BE2C (cell line): ENCODE measurements at regions not wholly inside any gene's neighbourhood (a gene's known extent, or its start where the extent isn't known, plus 50 kb on each side); places are given as distances from the start of the nearest gene placed in this dataset.

Experiments
- DNase-seq: peaks from one replicate; pipeline ENCODE4 v3.0.0-alpha.2; 2020
- H3K27me3 ChIP-seq: fragments of 250-450 bp; sonication (Bioruptor Pico); 2 replicates; pipeline ENCODE4 v1.5.1; 2020; ENCODE audit warnings: mild to moderate bottlenecking
- H3K36me3 ChIP-seq: fragments of 250-450 bp; sonication (Bioruptor Pico); 2 replicates; pipeline ENCODE4 v1.5.1; 2020; ENCODE audit warnings: mild to moderate bottlenecking
- H3K4me1 ChIP-seq: fragments of 250-450 bp; sonication (Bioruptor Pico); 2 replicates; pipeline ENCODE4 v1.5.1; 2020
- H3K4me3 ChIP-seq: 2 replicates; pipeline ENCODE4 v1.5.1; 2011; ENCODE audit warnings: low read depth, low read length
- H3K9me3 ChIP-seq: fragments of 250-450 bp; sonication (Bioruptor Pico); 2 replicates; pipeline ENCODE4 v1.5.1; 2020
- CTCF ChIP-seq: IDR thresholded peaks from 2 replicates; pipeline ENCODE4 v1.5.1; 2012; ENCODE audit warnings: mild to moderate bottlenecking, low read depth, low read length

GRCh38 chr13:31409678-31410356 lies 210.0 kb downstream of the B3GLCT start:
- H3K9me3 ChIP-seq = no peaks in the 10 kb centered on the region
- no peak overlapping the region for H3K4me3 ChIP-seq
- H3K36me3 ChIP-seq = no peaks in the 10 kb centered on the region
- no peaks in the 10 kb centered on the region for H3K27me3 ChIP-seq
- DNase-seq = no peak
- no peaks in the 10 kb centered on the region for H3K4me1 ChIP-seq
- peak; percentile 9; the same call in 1 of the 2 replicates for TF ChIP-seq CTCF

- H3K4me1 ChIP-seq = no peaks in the 10 kb centered on the region
- no peak for TF ChIP-seq CTCF
- H3K9me3 ChIP-seq = no peaks in the 10 kb centered on the region
- DNase-seq = no peak
- no peaks in the 10 kb centered on the region for H3K27me3 ChIP-seq
- no peaks in the 10 kb centered on the region for H3K36me3 ChIP-seq
- no peak overlapping the region for H3K4me3 ChIP-seq
These were observed 213.7 kb downstream of the B3GLCT start for GRCh38 chr13:31413516-31413915.

- Histone ChIP-seq H3K4me3 (no peak overlapping the region), H3K9me3 (no peaks in the 10 kb centered on the region), H3K27me3 (no peaks in the 10 kb centered on the region), H3K36me3 (no peaks in the 10 kb centered on the region), H3K4me1 (no peaks in the 10 kb centered on the region)
- no peak for TF ChIP-seq CTCF
- DNase-seq = no peak
These were observed 216.3 kb downstream of the B3GLCT start for GRCh38 chr13:31416066-31416465.

- no peaks in the 10 kb centered on the region for H3K4me1 ChIP-seq
- no peak for TF ChIP-seq CTCF
- no peaks in the 10 kb centered on the region for H3K27me3 ChIP-seq
- H3K36me3 ChIP-seq = no peaks in the 10 kb centered on the region
- H3K9me3 ChIP-seq = no peaks in the 10 kb centered on the region
- no peak for DNase-seq
- H3K4me3 ChIP-seq = no peak overlapping the region
These were observed 218.4 kb downstream of the B3GLCT start for GRCh38 chr13:31418186-31418585.

- H3K36me3 ChIP-seq = no peaks in the 10 kb centered on the region
- H3K4me3 ChIP-seq = no peak overlapping the region
- H3K4me1 ChIP-seq = no peaks in the 10 kb centered on the region
- H3K27me3 ChIP-seq = no peaks in the 10 kb centered on the region
- TF ChIP-seq CTCF = no peak
- no peak for DNase-seq
- no peaks in the 10 kb centered on the region for H3K9me3 ChIP-seq
These were observed 222.0 kb downstream of the B3GLCT start for GRCh38 chr13:31421756-31422155.

GRCh38 chr13:31424130-31424729 lies 224.5 kb downstream of the B3GLCT start:
- no peaks in the 10 kb centered on the region for H3K9me3 ChIP-seq
- DNase-seq = peak; percentile 83
- no peaks in the 10 kb centered on the region for H3K36me3 ChIP-seq
- H3K4me3 ChIP-seq = peak overlapping the region; percentile 23
- peak; percentile 99 for TF ChIP-seq CTCF
- no peaks in the 10 kb centered on the region for H3K27me3 ChIP-seq
- no peaks in the 10 kb centered on the region for H3K4me1 ChIP-seq
